ENCODE measurements at regions not wholly inside any gene's neighbourhood (a gene's known extent, or its start where the extent isn't known, plus 50 kb on each side); places are given as distances from the start of the nearest gene placed in this dataset.
"Not testable (repeated sequence)": the region's sequence is repeated elsewhere in the genome, so short reads cannot be mapped to it uniquely, and the experiment has no call there.

GRCh38 chr4:111045992-111046391 lies 423.1 kb upstream of the PITX2 start:
- no peak for DNase-seq

GRCh38 chr4:111046811-111047210 lies 423.9 kb upstream of the PITX2 start:
- no peak for DNase-seq

GRCh38 chr4:111048316-111048715 lies 425.4 kb upstream of the PITX2 start:
- DNase-seq: no peak

- no peak for DNase-seq
Observed at GRCh38 chr4:111064342-111064993, 441.6 kb upstream of the PITX2 start.

- no peak for DNase-seq
Observed at GRCh38 chr4:111066001-111066400, 443.1 kb upstream of the PITX2 start.

- no peak for DNase-seq
Observed at GRCh38 chr4:111066447-111066846, 443.6 kb upstream of the PITX2 start.

- DNase-seq: no peak
Observed at GRCh38 chr4:111066887-111067286, 444.0 kb upstream of the PITX2 start.

- no peak for DNase-seq
Observed at GRCh38 chr4:111068883-111069282, 446.0 kb upstream of the PITX2 start.

GRCh38 chr4:111070390-111070789 lies 447.5 kb upstream of the PITX2 start:
- no peak for DNase-seq

GRCh38 chr4:111074523-111075114 lies 451.7 kb upstream of the PITX2 start:
- no peak for DNase-seq

- DNase-seq: not testable (repeated sequence)
Observed at GRCh38 chr4:111076299-111076698, 453.4 kb upstream of the PITX2 start.

- DNase-seq: no peak
Observed at GRCh38 chr4:111108153-111108552, 485.3 kb upstream of the PITX2 start.

GRCh38 chr4:111113591-111113990 lies 490.7 kb upstream of the PITX2 start:
- DNase-seq: no peak

GRCh38 chr4:111115881-111116280 lies 493.0 kb upstream of the PITX2 start:
- no peak for DNase-seq

GRCh38 chr4:111120191-111120590 lies 497.3 kb upstream of the PITX2 start:
- no peak for DNase-seq

GRCh38 chr4:111126340-111126739 lies 503.5 kb upstream of the PITX2 start:
- DNase-seq: no peak

- no peak for DNase-seq
Observed at GRCh38 chr4:111127841-111128240, 505.0 kb upstream of the PITX2 start.

- no peak for DNase-seq
Observed at GRCh38 chr4:111128327-111128726, 505.4 kb upstream of the PITX2 start.

GRCh38 chr4:111136438-111136837 lies 513.6 kb upstream of the PITX2 start:
- no peak for DNase-seq

- DNase-seq: no peak
Observed at GRCh38 chr4:111136967-111137366, 514.1 kb upstream of the PITX2 start.

- no peak for DNase-seq
Observed at GRCh38 chr4:111143510-111143909, 520.6 kb upstream of the PITX2 start.

GRCh38 chr4:111154934-111155333 lies 532.1 kb upstream of the PITX2 start:
- DNase-seq: no peak

- DNase-seq: not testable (repeated sequence)
Observed at GRCh38 chr4:111164556-111164955, 541.7 kb upstream of the PITX2 start.

GRCh38 chr4:111174331-111174730 lies 551.5 kb upstream of the PITX2 start:
- DNase-seq: no peak

- DNase-seq: no peak
Observed at GRCh38 chr4:111178231-111178630, 555.4 kb upstream of the PITX2 start.
